ENCODE measurements at regions not wholly inside any gene's neighbourhood (a gene's known extent, or its start where the extent isn't known, plus 50 kb on each side); places are given as distances from the start of the nearest gene placed in this dataset.

- TF ChIP-seq CTCF (conservative IDR thresholded peaks at IDR 0.05; ENCODE audit: low read depth in 2 of 2) (no peak), EZH2 (IDR thresholded peaks at IDR 0.05; ENCODE audit: low read depth, unreplicated experiment) (no peak), POLR2AphosphoS5 (IDR thresholded peaks at IDR 0.05; ENCODE audit: low read depth) (no peak), ETS1 (IDR thresholded peaks at IDR 0.05) (no peak), REST (IDR thresholded peaks at IDR 0.05; ENCODE audit: unreplicated experiment) (no peak), ZNF331 (CRISPR knock-in tag; IDR thresholded peaks at IDR 0.05; ENCODE audit: low read depth) (no peak), ZNF114 (CRISPR knock-in tag; IDR thresholded peaks at IDR 0.05) (no peak), EZH2phosphoT487 (IDR thresholded peaks at IDR 0.05; ENCODE audit: unreplicated experiment) (no peak)
Measured at GRCh38 chrX:113529426-113530013, 688.9 kb upstream of the AMOT start.

Measured in GM23338 (cell line).